OCI-LY3 (cell line): ENCODE measurements at regions not wholly inside any gene's neighbourhood (a gene's known extent, or its start where the extent isn't known, plus 50 kb on each side); places are given as distances from the start of the nearest gene placed in this dataset.

Experiments
- H2AFZ ChIP-seq: fragments of 200-600, 300-600 bp; shearing (Covaris generic); 2 replicates; pipeline ENCODE4 v1.6.0; 2014; ENCODE audit warnings: antibody characterized with exemption, low read depth, low read length
- H3K27ac ChIP-seq: fragments of 200-600, 300-600 bp; sonication (generic); 2 replicates; pipeline ENCODE4 v1.5.1; 2014; ENCODE audit warnings: mild to moderate bottlenecking, low read length, moderate library complexity, mixed read lengths
- H3K27me3 ChIP-seq: fragments of 200-600, 300-600 bp; sonication (generic); 2 replicates; pipeline ENCODE4 v1.6.1; 2014; ENCODE audit warnings: low read depth, low read length, mixed read lengths
- H3K36me3 ChIP-seq: fragments of 200-600, 300-600 bp; sonication (generic); replicated peaks from 2 replicates; pipeline ENCODE3; 2014; ENCODE audit warnings: low read depth, low read length, mixed read lengths
- H3K4me1 ChIP-seq: fragments of 300-600, 200-600 bp; sonication (generic); 2 replicates; pipeline ENCODE4 v1.6.1; 2014; ENCODE audit warnings: low read length, mixed read lengths
- H3K4me2 ChIP-seq: fragments of 200-600, 300-600 bp; sonication (generic); 2 replicates; pipeline ENCODE4 v1.6.1; 2014; ENCODE audit warnings: low read length, mixed read lengths
- H3K4me3 ChIP-seq: fragments of 300-600, 200-600 bp; sonication (generic); 2 replicates; pipeline ENCODE4 v1.5.1; 2014; ENCODE audit warnings: antibody characterized with exemption, mild to moderate bottlenecking, low read length, moderate library complexity
- H3K79me2 ChIP-seq: fragments of 300-600, 200-600 bp; shearing (Covaris generic); 2 replicates; pipeline ENCODE4 v1.6.1; 2014; ENCODE audit warnings: mild to moderate bottlenecking, low read length, mixed read lengths
- H3K9ac ChIP-seq: fragments of 300-600, 200-600 bp; shearing (Covaris generic); 2 replicates; pipeline ENCODE4 v1.6.0; 2014; ENCODE audit warnings: mild to moderate bottlenecking, low read length, moderate library complexity
- H3K9me3 ChIP-seq: fragments of 200-600, 300-600 bp; shearing (Covaris generic); 2 replicates; pipeline ENCODE4 v1.6.1; 2014; ENCODE audit warnings: low read length, mixed read lengths; ENCODE audit not compliant: insufficient read depth
- H4K20me1 ChIP-seq: fragments of 200-600, 300-600 bp; sonication (generic); 2 replicates; pipeline ENCODE4 v1.6.1; 2016; ENCODE audit warnings: low read length, mixed read lengths; ENCODE audit not compliant: insufficient read depth
- CTCF ChIP-seq: fragments of 200-600, 300-600 bp; sonication (generic); IDR thresholded peaks from 2 replicates; pipeline ENCODE4 v1.5.1; 2014; ENCODE audit warnings: antibody characterized with exemption, low read length, low read depth
- EZH2phosphoT487 ChIP-seq: fragments of 200-600 bp; shearing (Covaris generic); IDR thresholded peaks from 2 replicates; pipeline ENCODE4 v1.6.1; 2018; ENCODE audit warnings: antibody characterized with exemption, mixed run types, low read depth

GRCh38 chr2:56682397-56682760 is 498.6 kb downstream of the CCDC85A start:
- Histone ChIP-seq H3K27ac (no peak overlapping the region), H3K79me2 (no peaks in the 10 kb centered on the region), H2AFZ (0 out of 2 replicates have a peak overlapping the region, but pooled peaks have one; percentile 32), H3K4me2 (no peak overlapping the region), H3K27me3 (no peaks in the 10 kb centered on the region), H3K9ac (no peak overlapping the region), H3K4me1 (no peaks in the 10 kb centered on the region), H4K20me1 (no peaks in the 10 kb centered on the region), H3K9me3 (no peaks in the 10 kb centered on the region), H3K4me3 (no peak overlapping the region), H3K36me3 (no peaks in the 10 kb centered on the region)
- TF ChIP-seq CTCF (no peak), EZH2phosphoT487 (no peak)

GRCh38 chr2:56684327-56684726 is 500.5 kb downstream of the CCDC85A start:
- no peaks in the 10 kb centered on the region for H3K27me3 ChIP-seq
- no peak overlapping the region for H2AFZ ChIP-seq
- no peaks in the 10 kb centered on the region for H4K20me1 ChIP-seq
- no peak overlapping the region for H3K4me3 ChIP-seq
- no peaks in the 10 kb centered on the region for H3K9me3 ChIP-seq
- H3K4me1 ChIP-seq = no peaks in the 10 kb centered on the region
- no peak overlapping the region for H3K27ac ChIP-seq
- H3K36me3 ChIP-seq = no peaks in the 10 kb centered on the region
- no peak overlapping the region for H3K9ac ChIP-seq
- H3K4me2 ChIP-seq = no peak overlapping the region
- no peaks in the 10 kb centered on the region for H3K79me2 ChIP-seq
- TF ChIP-seq CTCF = no peak
- no peak for TF ChIP-seq EZH2phosphoT487

GRCh38 chr2:56685205-56685604 is 501.4 kb downstream of the CCDC85A start:
- H3K4me1 ChIP-seq = no peaks in the 10 kb centered on the region
- no peaks in the 10 kb centered on the region for H4K20me1 ChIP-seq
- TF ChIP-seq CTCF (no peak), EZH2phosphoT487 (no peak)
- no peaks in the 10 kb centered on the region for H3K36me3 ChIP-seq
- H3K4me3 ChIP-seq = no peak overlapping the region
- no peaks in the 10 kb centered on the region for H3K9me3 ChIP-seq
- no peak overlapping the region for H3K4me2 ChIP-seq
- no peaks in the 10 kb centered on the region for H3K27me3 ChIP-seq
- H3K79me2 ChIP-seq = no peaks in the 10 kb centered on the region
- no peak overlapping the region for H3K27ac ChIP-seq
- no peak overlapping the region for H3K9ac ChIP-seq
- no peak overlapping the region for H2AFZ ChIP-seq

GRCh38 chr2:56687169-56687568 is 503.4 kb downstream of the CCDC85A start:
- Histone ChIP-seq H3K4me3 (no peak overlapping the region), H3K4me2 (no peak overlapping the region), H3K36me3 (no peaks in the 10 kb centered on the region), H3K9ac (no peak overlapping the region), H4K20me1 (no peaks in the 10 kb centered on the region), H2AFZ (no peak overlapping the region), H3K79me2 (no peaks in the 10 kb centered on the region), H3K27me3 (no peaks in the 10 kb centered on the region), H3K27ac (no peak overlapping the region), H3K4me1 (no peaks in the 10 kb centered on the region), H3K9me3 (no peaks in the 10 kb centered on the region)
- TF ChIP-seq EZH2phosphoT487 (no peak), CTCF (no peak)
